ENCODE measurements at regions not wholly inside any gene's neighbourhood (a gene's known extent, or its start where the extent isn't known, plus 50 kb on each side); places are given as distances from the start of the nearest gene placed in this dataset.

DNA sequence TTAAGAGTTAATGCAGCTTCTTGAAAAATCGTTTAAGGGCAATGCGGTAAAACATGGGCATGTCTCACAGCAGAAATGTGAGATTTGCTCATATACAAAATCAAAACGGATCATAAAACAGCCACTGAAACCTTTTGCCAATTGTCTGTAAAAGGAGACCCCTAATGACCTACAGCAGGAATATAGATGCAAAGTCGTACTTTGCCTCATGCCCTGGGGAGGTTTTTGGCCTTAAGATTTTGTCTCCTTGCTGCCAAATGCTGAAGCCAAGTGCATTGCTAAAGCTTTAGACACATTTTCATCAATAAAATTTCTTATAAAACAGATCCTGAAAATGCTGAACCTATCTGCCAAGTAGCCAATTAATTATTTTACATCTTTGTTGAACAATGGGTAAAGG is 226.9 kb downstream of the TGFB2 start:
- DNase-seq (ENCODE audit: low read depth) = no peak
- no peak overlapping the region for H3K4me3 ChIP-seq (ENCODE audit: low read depth, low read length)
- TF ChIP-seq, protein P1, sequence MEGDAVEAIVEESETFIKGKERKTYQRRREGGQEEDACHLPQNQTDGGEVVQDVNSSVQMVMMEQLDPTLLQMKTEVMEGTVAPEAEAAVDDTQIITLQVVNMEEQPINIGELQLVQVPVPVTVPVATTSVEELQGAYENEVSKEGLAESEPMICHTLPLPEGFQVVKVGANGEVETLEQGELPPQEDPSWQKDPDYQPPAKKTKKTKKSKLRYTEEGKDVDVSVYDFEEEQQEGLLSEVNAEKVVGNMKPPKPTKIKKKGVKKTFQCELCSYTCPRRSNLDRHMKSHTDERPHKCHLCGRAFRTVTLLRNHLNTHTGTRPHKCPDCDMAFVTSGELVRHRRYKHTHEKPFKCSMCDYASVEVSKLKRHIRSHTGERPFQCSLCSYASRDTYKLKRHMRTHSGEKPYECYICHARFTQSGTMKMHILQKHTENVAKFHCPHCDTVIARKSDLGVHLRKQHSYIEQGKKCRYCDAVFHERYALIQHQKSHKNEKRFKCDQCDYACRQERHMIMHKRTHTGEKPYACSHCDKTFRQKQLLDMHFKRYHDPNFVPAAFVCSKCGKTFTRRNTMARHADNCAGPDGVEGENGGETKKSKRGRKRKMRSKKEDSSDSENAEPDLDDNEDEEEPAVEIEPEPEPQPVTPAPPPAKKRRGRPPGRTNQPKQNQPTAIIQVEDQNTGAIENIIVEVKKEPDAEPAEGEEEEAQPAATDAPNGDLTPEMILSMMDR (IDR thresholded peaks at IDR 0.05; ENCODE audit: low read depth, low read length, missing control alignments) = no peak

DNA sequence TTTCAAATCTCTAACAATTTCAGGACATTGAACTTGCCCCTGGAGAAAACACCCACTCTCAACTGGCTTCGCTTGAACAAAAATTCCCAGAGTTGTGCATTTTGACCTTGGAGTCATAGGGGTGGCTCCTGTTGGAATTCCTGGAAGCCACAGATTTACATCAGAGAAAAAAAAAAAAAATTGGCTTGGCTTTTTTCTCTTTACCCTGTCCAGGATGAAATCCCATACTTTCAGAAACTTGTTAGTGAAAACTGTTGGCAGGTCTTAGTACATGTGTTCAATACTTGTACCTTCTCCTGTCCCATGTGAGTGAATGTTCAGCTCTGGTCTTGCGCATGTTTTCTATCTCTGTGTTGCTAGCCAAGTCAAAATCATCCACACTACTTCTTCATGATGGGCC is 228.8 kb downstream of the TGFB2 start:
- DNase-seq (ENCODE audit: low read depth) = no peak
- TF ChIP-seq, protein P1 (IDR thresholded peaks at IDR 0.05; ENCODE audit: low read depth, low read length, missing control alignments) = no peak
- H3K4me3 ChIP-seq (ENCODE audit: low read depth, low read length) = no peak overlapping the region

DNA sequence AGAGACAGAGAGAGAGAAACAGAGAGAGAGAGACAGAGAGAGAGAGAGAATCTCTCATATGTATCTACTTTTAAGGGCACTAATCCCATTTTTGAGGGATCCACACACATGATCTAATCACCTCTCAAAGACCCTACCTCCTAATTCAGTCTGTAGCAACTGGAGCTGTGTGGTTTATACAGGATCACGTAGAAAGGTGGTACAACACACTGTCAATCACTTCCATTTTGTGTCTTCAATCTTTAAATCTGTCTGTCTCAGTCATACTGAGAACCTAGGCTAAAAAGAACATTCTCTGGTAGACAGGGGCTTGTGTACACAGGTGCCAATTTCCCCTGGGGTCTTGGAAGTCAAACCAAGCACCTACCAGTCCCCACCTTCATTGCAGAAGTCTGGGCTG is 229.9 kb downstream of the TGFB2 start:
- TF ChIP-seq, protein P1 (IDR thresholded peaks at IDR 0.05; ENCODE audit: low read depth, low read length, missing control alignments) = no peak
- DNase-seq (ENCODE audit: low read depth) = no peak
- no peak overlapping the region for H3K4me3 ChIP-seq (ENCODE audit: low read depth, low read length)

DNA sequence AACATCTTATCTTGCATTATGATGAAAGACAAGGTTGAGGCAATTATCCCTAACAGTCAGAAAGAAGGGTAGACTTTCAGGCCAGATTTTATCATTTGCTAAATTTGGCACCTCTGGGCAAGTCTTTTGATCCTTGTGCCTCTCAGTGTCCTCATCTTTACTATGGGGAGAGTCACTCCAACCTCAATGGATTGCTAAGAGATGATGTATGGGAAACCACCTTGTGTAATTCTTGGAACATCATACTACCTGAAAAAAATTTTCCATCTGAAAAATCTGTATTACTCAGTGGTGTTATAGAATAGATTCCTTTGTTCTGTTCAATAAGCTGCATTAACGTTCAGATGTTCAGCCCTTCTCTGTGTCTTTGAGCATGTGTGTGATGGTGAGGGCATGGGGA is 230.7 kb downstream of the TGFB2 start:
- TF ChIP-seq, protein P1 (IDR thresholded peaks at IDR 0.05; ENCODE audit: low read depth, low read length, missing control alignments) = no peak
- no peak for DNase-seq (ENCODE audit: low read depth)
- H3K4me3 ChIP-seq (ENCODE audit: low read depth, low read length) = no peak overlapping the region

DNA sequence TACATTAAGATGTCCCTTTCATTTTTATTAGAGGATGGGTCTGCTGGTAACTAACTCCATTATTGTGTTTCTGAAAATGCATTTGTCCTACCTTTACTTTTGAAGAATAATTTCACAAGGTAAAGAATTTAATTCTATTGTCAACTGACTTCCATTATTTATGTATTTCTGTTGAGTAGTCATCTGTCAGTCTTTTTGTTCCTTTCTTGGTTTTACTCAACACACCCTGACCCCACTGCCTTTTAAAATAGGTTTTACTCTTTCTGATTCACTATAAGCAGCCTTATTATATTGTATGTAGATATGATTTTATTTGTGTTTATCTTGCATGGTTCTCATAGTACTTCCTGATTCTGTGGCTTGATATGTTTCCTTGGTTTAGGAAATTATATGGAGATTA is 237.5 kb downstream of the TGFB2 start:
- TF ChIP-seq, protein P1 (IDR thresholded peaks at IDR 0.05; ENCODE audit: low read depth, low read length, missing control alignments) = no peak
- no peak for DNase-seq (ENCODE audit: low read depth)
- H3K4me3 ChIP-seq (ENCODE audit: low read depth, low read length) = no peak overlapping the region

DNA sequence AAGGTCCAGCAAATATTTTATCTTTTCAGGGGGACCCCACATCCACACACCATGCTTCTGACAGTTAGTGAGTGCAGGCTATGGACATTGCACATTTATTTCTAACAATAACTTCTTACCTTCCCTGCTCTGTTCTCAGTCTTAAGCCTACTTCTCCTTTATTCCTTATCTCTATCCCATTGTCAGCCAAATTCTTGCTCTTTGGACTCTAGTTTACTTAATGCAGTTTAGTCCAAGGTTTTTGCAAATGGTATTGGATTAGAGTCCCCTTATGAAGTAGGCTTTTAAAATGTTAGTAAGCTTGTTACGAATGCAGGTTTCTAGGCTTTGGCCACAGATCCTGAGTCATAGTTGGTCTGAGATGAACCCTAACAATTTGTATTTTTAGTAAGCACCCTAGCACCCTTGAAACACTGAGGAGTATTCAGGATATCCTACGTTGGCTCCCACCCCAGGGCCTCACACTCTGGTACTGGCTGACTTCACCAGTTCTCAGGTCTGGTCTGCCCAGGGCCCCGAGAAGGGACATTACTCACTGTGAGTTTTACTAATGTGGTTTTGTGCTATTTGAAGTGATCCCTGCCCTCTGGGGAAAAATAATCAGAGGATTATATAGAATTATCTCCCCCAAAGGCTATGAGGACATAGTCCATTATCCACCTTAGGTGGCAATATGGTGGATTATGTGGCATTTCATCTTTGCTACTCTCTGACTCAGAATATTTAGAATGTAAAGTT is 239.5 kb downstream of the TGFB2 start:
- TF ChIP-seq, protein P1 (IDR thresholded peaks at IDR 0.05; ENCODE audit: low read depth, low read length, missing control alignments) = no peak
- H3K4me3 ChIP-seq (ENCODE audit: low read depth, low read length) = no peak overlapping the region
- no peak for DNase-seq (ENCODE audit: low read depth)

Data from GM12864 (cell line).